H9 (cell line): ENCODE measurements at regions not wholly inside any gene's neighbourhood (a gene's known extent, or its start where the extent isn't known, plus 50 kb on each side); places are given as distances from the start of the nearest gene placed in this dataset.

Source experiments
- DNase-seq: peaks from one replicate; pipeline ENCODE4 v3.0.0-alpha.2; 2017
- H2AFZ ChIP-seq: one replicate; pipeline ENCODE4 v1.6.1; 2013; ENCODE audit warnings: mild to moderate bottlenecking, low read length, control low read depth, moderate library complexity
- H2AK5ac ChIP-seq: 2 replicates; pipeline ENCODE4 v1.6.1; 2013; ENCODE audit warnings: low read length, control low read depth, mixed read lengths; ENCODE audit not compliant: insufficient read length
- H2BK120ac ChIP-seq: one replicate; pipeline ENCODE4 v1.6.1; 2013; ENCODE audit warnings: low read depth, mild to moderate bottlenecking, low read length, control low read depth, inconsistent platforms; ENCODE audit not compliant: poor library complexity, severe bottlenecking
- H2BK12ac ChIP-seq: 2 replicates; pipeline ENCODE4 v1.6.1; 2013; ENCODE audit warnings: low read length, control low read depth, mixed read lengths, low read depth; ENCODE audit not compliant: insufficient read length
- H2BK15ac ChIP-seq: 2 replicates; pipeline ENCODE4 v1.6.1; 2013; ENCODE audit warnings: low read depth, low read length, control low read depth
- H2BK20ac ChIP-seq: one replicate; pipeline ENCODE4 v1.6.1; 2013; ENCODE audit warnings: low read depth, mild to moderate bottlenecking, low read length, control low read depth, inconsistent platforms; ENCODE audit not compliant: poor library complexity, severe bottlenecking
- H2BK5ac ChIP-seq: 2 replicates; pipeline ENCODE4 v1.6.1; 2013; ENCODE audit warnings: low read length, control low read depth, mixed read lengths; ENCODE audit not compliant: insufficient read length
- H3K14ac ChIP-seq: 2 replicates; pipeline ENCODE4 v1.6.1; 2013; ENCODE audit warnings: low read length, control low read depth; ENCODE audit not compliant: insufficient read depth
- H3K18ac ChIP-seq: 2 replicates; pipeline ENCODE4 v1.6.1; 2013; ENCODE audit warnings: low read depth, mild to moderate bottlenecking, mixed read lengths, low read length, control low read depth; ENCODE audit not compliant: insufficient read length
- H3K23ac ChIP-seq: 2 replicates; pipeline ENCODE4 v1.6.1; 2013; ENCODE audit warnings: low read length, control low read depth, mixed read lengths, low read depth; ENCODE audit not compliant: insufficient read length
- H3K23me2 ChIP-seq: 2 replicates; pipeline ENCODE4 v1.6.1; 2013; ENCODE audit warnings: low read depth, mild to moderate bottlenecking, mixed read lengths, low read length, control low read depth; ENCODE audit not compliant: insufficient read length, poor library complexity, severe bottlenecking
- H3K27ac ChIP-seq: 2 replicates; pipeline ENCODE4 v1.5.1; 2013; ENCODE audit warnings: low read length, control low read depth, mixed read lengths, low read depth; ENCODE audit not compliant: insufficient read length
- H3K27me3 ChIP-seq: 2 replicates; pipeline ENCODE4 v1.6.1; 2013; ENCODE audit warnings: low read length, control low read depth, inconsistent platforms; ENCODE audit not compliant: insufficient read depth
- H3K4ac ChIP-seq: 2 replicates; pipeline ENCODE4 v1.6.1; 2013; ENCODE audit warnings: low read depth, mild to moderate bottlenecking, control low read depth, inconsistent platforms, low read length, moderate library complexity
- H3K4me1 ChIP-seq: 2 replicates; pipeline ENCODE4 v1.6.1; 2013; ENCODE audit warnings: low read length, control low read depth, inconsistent platforms; ENCODE audit not compliant: insufficient read depth
- H3K4me2 ChIP-seq: 2 replicates; pipeline ENCODE4 v1.6.1; 2013; ENCODE audit warnings: low read length, control low read depth, mixed read lengths; ENCODE audit not compliant: insufficient read length, insufficient read depth
- H3K56ac ChIP-seq: 2 replicates; pipeline ENCODE4 v1.6.1; 2013; ENCODE audit warnings: low read depth, mild to moderate bottlenecking, mixed read lengths, low read length, control low read depth; ENCODE audit not compliant: insufficient read length
- H3K79me1 ChIP-seq: 2 replicates; pipeline ENCODE4 v1.6.1; 2013; ENCODE audit warnings: low read depth, mild to moderate bottlenecking, moderate library complexity, low read length, control low read depth, inconsistent platforms; ENCODE audit not compliant: insufficient read depth, poor library complexity, severe bottlenecking
- H3K79me2 ChIP-seq: 2 replicates; pipeline ENCODE4 v1.6.1; 2013; ENCODE audit warnings: low read length, control low read depth, inconsistent platforms; ENCODE audit not compliant: insufficient read depth
- H3K9ac ChIP-seq: 2 replicates; pipeline ENCODE4 v1.6.1; 2013; ENCODE audit warnings: low read length, control low read depth, mixed read lengths; ENCODE audit not compliant: insufficient read length; ENCODE audit errors: extremely low read depth
- H3K9me3 ChIP-seq: one replicate; pipeline ENCODE4 v1.6.1; 2013; ENCODE audit warnings: low read depth, low read length, inconsistent platforms; ENCODE audit not compliant: control insufficient read depth
- H3T11ph ChIP-seq: one replicate; pipeline ENCODE4 v1.6.1; 2013; ENCODE audit warnings: mild to moderate bottlenecking, low read length, control low read depth, inconsistent platforms
- H4K20me1 ChIP-seq: one replicate; pipeline ENCODE4 v1.6.1; 2013; ENCODE audit not compliant: control insufficient read depth, insufficient read length, insufficient read depth
- H4K5ac ChIP-seq: 2 replicates; pipeline ENCODE4 v1.6.1; 2013; ENCODE audit warnings: low read depth, mild to moderate bottlenecking, mixed read lengths, low read length, control low read depth; ENCODE audit not compliant: insufficient read length
- H4K8ac ChIP-seq: replicated peaks from 2 replicates; pipeline ENCODE4 v1.6.1; 2013; ENCODE audit warnings: low read length, control low read depth, mixed read lengths, low read depth; ENCODE audit not compliant: insufficient read length
- H4K91ac ChIP-seq: 2 replicates; pipeline ENCODE4 v1.6.1; 2013; ENCODE audit warnings: low read depth, mild to moderate bottlenecking, moderate library complexity, mixed read lengths, low read length, control low read depth; ENCODE audit not compliant: insufficient read length
- H3K27ac Mint-ChIP-seq, 3 experiments: 2 replicates in 2 of 3; 3 replicates in 1 of 3; pipeline ENCODE4 v1.8.0; 2020 to 2021; ENCODE audit warnings: mixed read lengths in 3 of 3, mild to moderate bottlenecking in 1 of 3, moderate library complexity in 1 of 3
- H3K27me3 Mint-ChIP-seq: 2 replicates; pipeline ENCODE4 v1.8.0; 2021; ENCODE audit warnings: low read depth, mild to moderate bottlenecking, moderate library complexity, mixed read lengths
- H3K36me3 Mint-ChIP-seq, 3 experiments: 2 replicates in 2 of 3; 3 replicates in 1 of 3; pipeline ENCODE4 v1.8.0; 2020 to 2021; ENCODE audit warnings: low read depth in 3 of 3, mixed read lengths in 3 of 3; ENCODE audit not compliant: insufficient read depth in 1 of 3
- H3K4me1 Mint-ChIP-seq, 2 experiments: 2 replicates each; pipeline ENCODE4 v1.8.0; 2020; ENCODE audit warnings: mixed read lengths in 2 of 2
- H3K4me3 Mint-ChIP-seq, 2 experiments: 2 replicates in 1 of 2; 3 replicates in 1 of 2; pipeline ENCODE4 v1.8.0; 2020 to 2021; ENCODE audit warnings: mild to moderate bottlenecking in 2 of 2, mixed read lengths in 2 of 2, moderate library complexity in 1 of 2
- H3K9me3 Mint-ChIP-seq, 2 experiments: 2 replicates in 1 of 2; 3 replicates in 1 of 2; pipeline ENCODE4 v1.8.0; 2020; ENCODE audit warnings: mild to moderate bottlenecking in 2 of 2, mixed read lengths in 2 of 2, moderate library complexity in 1 of 2
- WGBS: extraction: QIAGEN DNeasy Blood & Tissue Kit; methylation state at CpG from one replicate; pipeline ENCODE4 v1.1.7; 2013; ENCODE audit warnings: missing lambda C conversion rate, low lambda C conversion rate, mixed read lengths; ENCODE audit not compliant: insufficient read length; ENCODE audit errors: extremely low coverage; 5-methylcytosine and 5-hydroxymethylcytosine counted together
- TF ChIP-seq, protein P1 (sequence below): fragments of 200-600 bp; sonication (generic); conservative IDR thresholded peaks from 3 replicates; pipeline ENCODE4 v1.8.0; 2021; ENCODE audit warnings: antibody characterized with exemption, mild to moderate bottlenecking

DNA sequence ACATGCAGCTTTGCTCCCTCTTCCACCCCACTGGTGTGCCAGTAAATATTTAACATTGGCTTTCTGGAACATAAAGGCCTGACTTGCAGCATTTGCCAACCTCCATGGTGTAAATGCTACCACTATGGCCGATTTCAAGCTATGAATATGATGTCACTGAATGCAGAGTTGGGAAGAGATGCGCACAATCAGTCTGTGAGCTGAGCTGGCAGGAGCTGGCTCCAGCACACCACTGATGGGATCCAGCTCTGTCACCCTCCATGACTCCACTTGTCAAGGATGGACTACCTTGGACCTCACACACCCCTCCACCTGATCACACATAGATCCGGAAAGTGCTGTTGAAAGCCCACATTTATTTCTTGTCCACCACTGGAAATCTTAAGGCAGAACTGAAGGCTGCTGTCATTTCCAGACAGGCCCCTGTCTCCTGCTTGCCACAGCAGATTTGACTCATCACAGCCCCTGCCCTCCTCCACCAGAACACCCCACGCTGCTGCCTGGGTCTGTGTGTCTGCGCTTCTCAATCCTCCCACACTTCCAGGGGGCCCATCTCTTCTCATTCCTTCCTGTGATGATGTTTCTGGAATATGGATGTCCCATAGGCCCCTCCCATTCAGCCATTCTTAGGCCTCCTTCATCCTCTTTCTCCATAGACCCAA is 82.2 kb upstream of the BCAR3 start:
- no peaks in the 10 kb centered on the region for H3K9me3 ChIP-seq
- Mint-ChIP-seq H3K4me3 (no peak overlapping the region), H3K4me1 (peaks cover 18 to 20% of the 10 kb centered on the region in 2 experiments), H3K9me3 (no peaks in the 10 kb centered on the region), H3K27ac (no peak overlapping the region; a peak in 1 of 7 replicates), H3K27me3 (no peaks in the 10 kb centered on the region; the same call in 1 of the 2 replicates), H3K36me3 (no peaks in the 10 kb centered on the region)
- no peak overlapping the region for H2AFZ ChIP-seq
- H3K27me3 ChIP-seq, result no peaks in the 10 kb centered on the region
- no peak overlapping the region for H4K8ac ChIP-seq
- H2AK5ac ChIP-seq, result no peak overlapping the region
- H3K23me2 ChIP-seq, result no peaks in the 10 kb centered on the region
- TF ChIP-seq, protein P1, sequence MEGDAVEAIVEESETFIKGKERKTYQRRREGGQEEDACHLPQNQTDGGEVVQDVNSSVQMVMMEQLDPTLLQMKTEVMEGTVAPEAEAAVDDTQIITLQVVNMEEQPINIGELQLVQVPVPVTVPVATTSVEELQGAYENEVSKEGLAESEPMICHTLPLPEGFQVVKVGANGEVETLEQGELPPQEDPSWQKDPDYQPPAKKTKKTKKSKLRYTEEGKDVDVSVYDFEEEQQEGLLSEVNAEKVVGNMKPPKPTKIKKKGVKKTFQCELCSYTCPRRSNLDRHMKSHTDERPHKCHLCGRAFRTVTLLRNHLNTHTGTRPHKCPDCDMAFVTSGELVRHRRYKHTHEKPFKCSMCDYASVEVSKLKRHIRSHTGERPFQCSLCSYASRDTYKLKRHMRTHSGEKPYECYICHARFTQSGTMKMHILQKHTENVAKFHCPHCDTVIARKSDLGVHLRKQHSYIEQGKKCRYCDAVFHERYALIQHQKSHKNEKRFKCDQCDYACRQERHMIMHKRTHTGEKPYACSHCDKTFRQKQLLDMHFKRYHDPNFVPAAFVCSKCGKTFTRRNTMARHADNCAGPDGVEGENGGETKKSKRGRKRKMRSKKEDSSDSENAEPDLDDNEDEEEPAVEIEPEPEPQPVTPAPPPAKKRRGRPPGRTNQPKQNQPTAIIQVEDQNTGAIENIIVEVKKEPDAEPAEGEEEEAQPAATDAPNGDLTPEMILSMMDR, result no peak
- H2BK120ac ChIP-seq, result no peak overlapping the region
- H3K79me1 ChIP-seq, result no peaks in the 10 kb centered on the region
- H2BK15ac ChIP-seq, result no peak overlapping the region
- no peak for DNase-seq
- WGBS, result no CpG with 5 or more reads among the region's 5 CpGs
- no peaks in the 10 kb centered on the region for H4K20me1 ChIP-seq
- no peak overlapping the region for H3K4me2 ChIP-seq
- no peak overlapping the region for H3K27ac ChIP-seq
- H3K14ac ChIP-seq, result no peak overlapping the region
- no peak overlapping the region for H4K91ac ChIP-seq
- no peak overlapping the region for H3K9ac ChIP-seq
- H3K4me1 ChIP-seq, result peaks cover 6% of the 10 kb centered on the region
- no peak overlapping the region for H4K5ac ChIP-seq
- H3K18ac ChIP-seq, result no peak overlapping the region
- no peak overlapping the region for H3K23ac ChIP-seq
- H3T11ph ChIP-seq, result no peak overlapping the region
- no peak overlapping the region for H3K4ac ChIP-seq
- no peak overlapping the region for H3K56ac ChIP-seq
- H2BK20ac ChIP-seq, result no peak overlapping the region
- H2BK12ac ChIP-seq, result no peak overlapping the region
- no peak overlapping the region for H2BK5ac ChIP-seq
- no peaks in the 10 kb centered on the region for H3K79me2 ChIP-seq
